Islet of Langerhans (tissue), 1 donor: ENCODE measurements at regions not wholly inside any gene's neighbourhood (a gene's known extent, or its start where the extent isn't known, plus 50 kb on each side); places are given as distances from the start of the nearest gene placed in this dataset.

Experiments used
- FAIRE-seq: peaks from one replicate; lab custom pipeline; 2011; peaks lifted over from hg19 to GRCh38; lab: Jason Lieb, UNC

DNA sequence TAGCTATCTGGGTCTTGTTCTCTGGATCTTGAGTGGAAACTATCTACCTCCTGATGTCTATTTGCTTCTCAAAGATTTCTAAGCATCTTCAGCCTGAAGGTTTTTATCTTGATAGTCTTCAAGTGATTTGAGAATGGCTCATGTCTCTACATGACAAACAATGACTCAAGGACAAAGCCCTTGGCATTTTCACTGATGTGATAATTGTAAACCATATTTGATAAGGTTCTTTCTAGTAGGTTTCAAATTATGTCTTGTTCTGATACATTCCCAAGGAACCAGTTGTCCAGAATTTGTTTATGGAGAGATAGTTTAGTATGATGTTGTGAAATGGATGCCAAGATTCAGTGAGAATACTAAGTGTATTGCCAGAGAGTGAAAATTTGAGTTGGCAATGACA is 1079.3 kb upstream of the CDH9 start:
- FAIRE-seq = no peak

DNA sequence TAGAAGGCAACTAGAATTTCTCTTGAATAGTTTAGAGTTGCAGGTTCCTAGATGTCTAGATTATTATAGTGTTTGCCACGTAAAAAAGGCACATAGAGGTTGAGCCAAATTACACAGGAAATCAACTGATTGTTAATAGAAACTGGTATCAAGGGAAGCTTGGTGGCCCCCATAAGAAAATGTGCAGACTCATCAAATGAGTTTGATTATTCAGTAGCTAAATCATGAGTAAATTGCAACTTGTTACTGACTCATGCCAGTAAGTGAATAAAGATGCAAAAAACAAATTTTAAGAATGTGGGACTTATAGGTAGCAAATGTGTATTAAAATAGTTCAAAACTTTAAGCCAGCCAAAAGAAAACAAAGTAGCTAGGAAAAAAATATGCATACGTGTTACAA is 1078.9 kb upstream of the CDH9 start:
- no peak for FAIRE-seq

DNA sequence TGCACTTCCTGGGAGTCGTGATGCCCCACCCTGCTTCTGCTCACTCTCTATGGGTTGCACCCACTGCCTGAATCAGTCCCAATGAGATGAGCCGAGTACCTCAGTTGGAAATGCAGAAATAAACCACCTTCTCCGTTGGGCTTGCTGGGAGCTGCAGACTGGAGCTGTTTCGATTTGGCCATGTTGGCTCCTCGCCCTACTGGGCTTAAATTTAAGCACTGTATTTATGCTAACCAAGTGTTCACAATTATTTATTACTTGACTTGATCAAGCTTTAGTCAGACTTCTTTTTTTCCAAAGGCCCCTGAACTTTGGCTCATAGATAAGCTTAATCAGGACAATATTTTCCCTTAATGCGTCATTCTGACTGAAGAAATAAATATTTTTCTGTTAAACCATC is 1072.4 kb upstream of the CDH9 start:
- no peak for FAIRE-seq

DNA sequence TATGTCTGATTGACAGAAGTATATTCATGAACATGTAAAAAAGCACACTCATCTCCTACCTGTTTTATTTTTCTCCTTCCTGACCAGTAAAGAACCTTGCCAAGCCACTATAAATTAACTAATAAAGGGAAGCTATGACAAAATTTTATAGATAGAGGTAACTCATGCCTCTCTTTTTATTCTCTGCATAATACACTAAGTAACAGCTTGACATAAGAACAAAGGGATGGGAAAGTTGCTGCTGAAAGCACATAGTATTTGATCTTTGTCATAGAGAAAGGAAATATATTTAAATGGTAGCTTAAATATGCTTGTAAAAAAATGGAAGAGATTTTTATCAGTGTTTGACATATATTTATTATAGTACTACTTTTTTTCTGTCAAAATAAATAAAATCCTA is 1065.7 kb upstream of the CDH9 start:
- FAIRE-seq = no peak

DNA sequence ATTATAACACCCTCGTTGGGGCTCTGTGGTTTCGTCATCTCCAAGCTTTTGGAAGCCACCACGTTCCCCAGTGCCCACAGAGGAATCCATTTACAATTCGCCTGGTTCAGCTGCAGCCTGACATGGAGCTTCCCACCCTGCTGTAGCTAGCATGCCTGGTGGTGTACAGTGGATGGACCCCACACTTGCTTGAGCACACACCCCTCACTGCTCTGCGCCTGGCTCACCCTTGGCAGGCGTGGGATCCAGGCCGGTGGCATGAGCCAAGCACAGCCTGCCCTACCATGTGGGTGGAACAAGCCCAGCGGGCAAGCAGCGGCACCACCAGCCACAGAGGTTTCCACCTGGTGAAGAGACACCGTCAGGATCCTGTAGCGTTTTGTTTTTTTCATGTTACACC is 1045.7 kb upstream of the CDH9 start:
- FAIRE-seq = no peak

DNA sequence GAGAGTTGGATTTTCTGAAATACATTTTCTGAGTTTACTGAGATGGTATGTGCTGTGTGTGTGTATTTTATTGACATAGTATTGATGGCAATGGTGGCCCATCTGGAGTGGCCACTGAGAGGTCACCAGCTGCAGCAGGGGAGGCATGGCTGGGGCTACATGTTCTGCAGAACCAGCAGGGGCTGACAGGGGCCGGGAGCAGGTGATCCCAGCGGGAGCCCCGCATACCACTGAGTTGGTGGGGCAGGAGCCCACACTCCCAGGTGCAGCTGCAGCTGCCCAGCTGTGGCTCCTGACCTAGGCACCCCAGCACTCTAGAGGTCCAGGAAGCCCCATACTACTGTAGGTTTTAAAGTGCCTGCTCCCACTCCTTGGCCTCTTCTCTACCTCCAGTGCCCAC is 1044.2 kb upstream of the CDH9 start:
- FAIRE-seq = no peak

DNA sequence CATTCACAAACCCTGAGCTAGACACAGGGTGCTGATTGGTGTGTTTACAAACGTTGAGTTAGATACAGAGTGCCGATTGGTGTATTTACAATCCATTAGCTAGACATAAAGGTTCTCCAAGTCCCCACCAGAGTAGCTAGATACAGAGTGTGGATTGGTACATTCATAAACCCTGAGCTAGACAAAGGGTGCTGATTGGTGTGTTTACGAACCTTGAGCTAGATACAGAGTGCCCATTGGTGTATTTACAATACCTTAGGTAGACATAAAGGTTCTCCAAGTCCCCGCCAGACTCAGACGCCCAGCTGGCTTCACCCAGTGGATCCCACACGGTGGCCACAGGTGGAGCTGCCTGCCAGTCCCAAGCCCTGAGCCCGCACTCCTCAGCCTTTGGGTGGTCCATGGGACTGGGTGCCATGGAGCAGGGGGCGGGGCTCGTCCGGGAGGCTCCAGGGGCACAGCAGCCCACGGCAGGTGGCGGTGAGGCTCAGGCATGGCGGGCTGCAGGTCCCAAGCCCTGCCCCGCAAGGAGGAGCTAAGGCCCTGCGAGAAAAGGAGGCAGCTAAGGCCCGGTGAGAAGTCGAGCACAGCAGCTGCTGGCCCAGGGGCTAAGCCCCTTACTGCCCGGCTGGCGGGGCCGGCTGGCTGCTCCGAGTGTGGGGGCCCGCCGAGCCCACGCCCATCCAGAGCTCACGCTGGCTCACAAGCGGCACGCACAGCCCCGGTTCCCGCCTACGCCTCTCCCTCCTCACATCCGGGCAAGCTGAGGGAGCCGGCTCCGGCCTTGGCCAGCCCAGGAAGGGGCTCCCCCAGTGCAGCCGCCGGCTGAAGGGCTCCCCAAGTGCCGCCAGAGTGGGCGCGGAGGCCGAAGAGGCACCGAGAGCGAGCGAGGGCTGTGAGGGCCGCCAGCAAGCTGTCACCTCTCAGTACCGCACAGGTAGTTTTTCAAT is 1039.2 kb upstream of the CDH9 start:
- no peak for FAIRE-seq

DNA sequence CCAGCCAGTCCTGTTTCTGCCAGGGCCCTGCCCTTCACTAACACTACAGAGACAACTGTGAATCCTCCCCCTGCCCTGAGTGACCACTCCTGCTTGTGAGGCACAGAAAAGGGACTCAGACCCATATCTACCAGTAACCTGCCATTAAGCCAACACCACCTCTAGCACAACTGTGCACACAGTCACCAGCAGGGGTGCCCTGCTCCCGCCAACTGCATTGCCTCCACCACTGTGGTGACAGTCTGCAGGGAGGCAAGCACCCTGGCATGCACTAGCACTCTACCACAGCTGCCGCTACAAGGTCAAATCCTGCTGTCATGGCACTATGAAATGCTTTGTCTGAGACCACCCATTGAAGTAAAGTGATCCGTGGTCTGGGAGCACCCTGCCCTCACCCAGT is 1028.5 kb upstream of the CDH9 start:
- FAIRE-seq = no peak

DNA sequence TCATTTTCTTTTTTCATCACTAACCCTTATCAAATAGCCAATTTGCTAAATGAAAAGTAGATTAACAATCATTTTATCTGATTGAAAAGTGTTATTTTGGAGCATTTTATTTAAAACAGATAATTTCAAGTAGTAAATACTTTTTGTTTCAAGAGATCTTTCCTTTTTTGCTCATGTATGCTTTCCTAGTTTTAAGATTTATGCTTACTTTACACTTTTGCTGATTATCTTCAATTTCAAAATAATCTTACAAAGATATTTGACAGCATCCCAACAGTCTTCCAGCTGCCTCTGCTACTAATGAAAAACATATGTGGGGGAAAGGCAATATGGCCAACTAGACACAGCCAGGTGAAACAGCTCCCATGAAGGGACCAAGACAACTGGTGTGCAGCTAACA is 1027.3 kb upstream of the CDH9 start:
- no peak for FAIRE-seq

DNA sequence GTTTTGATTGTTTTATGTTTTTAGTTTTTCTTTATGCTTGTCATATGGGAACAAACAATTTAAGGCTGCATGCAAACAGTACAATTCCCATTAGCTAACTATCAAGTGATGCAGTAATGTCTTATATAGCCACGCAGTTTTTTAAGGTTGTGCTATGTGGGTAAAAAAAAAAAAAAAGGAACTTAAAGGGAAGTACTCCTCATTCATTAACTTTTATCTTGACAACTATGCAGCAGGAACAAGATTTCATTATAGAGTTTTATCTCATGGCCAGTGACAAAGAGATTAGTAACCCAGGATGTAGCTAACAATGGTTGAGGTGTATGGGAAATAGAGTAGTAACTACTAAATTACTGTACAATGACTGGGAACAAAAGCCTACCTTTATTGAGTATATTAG is 1008.2 kb upstream of the CDH9 start:
- FAIRE-seq = no peak

DNA sequence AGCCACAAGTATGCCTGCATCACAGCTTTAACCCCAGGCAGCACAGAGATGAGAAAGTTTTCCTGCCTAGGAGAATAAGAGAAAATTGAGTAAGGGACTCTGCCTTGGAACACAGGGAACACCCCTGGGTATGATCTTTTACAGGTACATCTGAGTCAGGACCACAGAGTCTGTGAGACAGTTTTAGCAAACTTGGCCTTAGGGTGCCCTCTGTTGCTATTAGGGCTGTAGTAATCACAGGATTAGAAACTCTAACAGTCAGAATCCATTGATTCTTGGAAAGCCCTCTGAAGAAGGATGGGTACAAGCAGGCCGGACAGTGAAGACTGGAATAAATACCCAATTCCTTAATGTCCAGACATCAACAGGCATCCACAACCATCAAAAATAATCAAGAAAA is 989.5 kb upstream of the CDH9 start:
- FAIRE-seq = no peak

DNA sequence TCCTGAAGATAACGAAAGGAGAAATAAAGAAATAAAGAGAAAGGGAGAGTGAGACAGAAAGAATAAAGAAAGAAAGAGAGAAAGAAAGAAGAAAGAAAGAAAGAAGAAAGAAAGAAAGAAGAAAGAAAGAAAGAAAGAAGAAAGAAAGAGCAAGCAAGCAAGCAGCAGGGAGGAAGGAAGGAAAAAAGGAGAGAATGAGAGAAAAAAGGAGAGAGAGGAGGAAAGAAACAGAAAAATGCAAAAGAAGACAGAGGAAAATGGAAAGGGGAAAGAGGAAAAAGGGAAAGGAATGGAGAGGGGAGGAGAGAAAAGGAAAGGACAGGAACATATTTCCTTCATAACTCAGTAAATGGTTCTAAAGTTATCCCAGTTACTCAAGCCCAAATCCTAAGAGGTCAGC is 978.8 kb upstream of the CDH9 start:
- FAIRE-seq = no peak

DNA sequence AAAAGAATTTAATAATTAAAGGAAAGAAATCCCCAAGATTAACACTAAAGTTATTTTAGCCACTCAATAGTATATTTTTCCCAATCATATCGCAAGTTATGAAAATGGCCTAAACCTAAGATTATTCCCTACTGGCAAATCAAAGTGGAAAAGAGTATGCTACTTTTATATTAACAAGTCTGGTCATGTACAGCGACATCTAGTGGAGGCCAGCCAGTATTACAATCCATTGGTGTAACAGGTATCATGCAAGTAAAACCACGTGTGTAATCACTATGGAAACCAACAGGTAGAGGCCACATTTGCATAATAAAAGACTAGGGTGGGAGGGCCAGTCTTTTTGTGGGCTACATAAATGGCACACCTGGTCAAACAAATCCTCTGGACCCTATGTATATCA is 976.4 kb upstream of the CDH9 start:
- FAIRE-seq = no peak

DNA sequence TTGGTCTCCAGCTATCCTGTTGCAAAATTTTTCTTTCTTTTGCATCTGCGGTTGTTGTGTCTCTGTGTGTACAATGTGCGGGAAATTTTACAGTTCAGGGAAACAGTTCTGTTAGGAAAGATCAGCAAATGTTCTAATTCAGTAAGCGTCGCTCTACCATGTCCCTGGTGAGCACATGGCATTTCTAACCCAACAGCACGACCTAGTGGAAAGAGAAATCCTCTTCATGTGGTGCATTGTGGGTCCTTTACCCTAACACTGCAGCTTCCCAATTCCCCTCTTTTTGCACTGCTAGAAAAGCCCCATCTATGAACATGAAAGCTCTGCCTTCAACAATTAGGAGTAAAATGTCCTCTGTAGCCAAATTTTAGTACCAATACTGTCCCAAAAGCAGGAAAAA is 974.2 kb upstream of the CDH9 start:
- FAIRE-seq = no peak

DNA sequence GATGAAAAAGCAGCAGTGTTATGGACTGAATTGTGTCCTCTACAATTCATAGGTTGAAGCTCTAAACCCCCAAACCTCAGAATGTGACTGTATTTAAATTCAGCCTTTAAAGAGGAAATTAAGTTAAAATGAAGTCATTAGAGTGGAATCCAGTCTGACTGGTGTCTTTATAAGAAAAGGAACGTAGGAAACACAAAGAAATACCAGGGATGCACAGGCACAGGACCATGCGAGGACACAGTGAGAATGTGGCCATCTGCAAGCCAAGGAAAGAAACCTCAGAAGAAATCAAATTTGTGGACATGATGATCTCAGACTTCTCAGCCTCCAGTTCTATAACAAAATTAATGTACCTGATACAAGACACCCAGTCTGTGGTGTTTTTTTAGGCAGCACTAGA is 971.2 kb upstream of the CDH9 start:
- FAIRE-seq = no peak

DNA sequence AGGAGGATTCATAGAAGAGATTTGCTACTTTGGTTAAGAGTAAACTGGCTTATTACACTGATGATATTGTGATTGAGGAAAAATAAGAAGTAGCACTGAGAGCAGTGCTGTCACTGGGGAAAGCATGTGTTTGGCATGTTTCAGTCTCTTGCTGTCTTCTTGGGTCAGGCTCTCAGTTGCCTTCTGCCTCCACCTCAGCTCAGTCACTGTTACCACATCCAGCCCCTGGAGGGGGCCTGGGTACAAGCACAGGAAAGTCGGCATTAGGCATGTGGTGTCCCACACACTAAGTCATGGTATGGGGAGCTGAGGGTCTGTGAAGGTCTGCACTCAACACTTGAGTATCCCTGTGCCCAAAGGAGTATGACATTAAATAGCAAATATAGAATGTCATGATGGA is 958.3 kb upstream of the CDH9 start:
- no peak for FAIRE-seq

DNA sequence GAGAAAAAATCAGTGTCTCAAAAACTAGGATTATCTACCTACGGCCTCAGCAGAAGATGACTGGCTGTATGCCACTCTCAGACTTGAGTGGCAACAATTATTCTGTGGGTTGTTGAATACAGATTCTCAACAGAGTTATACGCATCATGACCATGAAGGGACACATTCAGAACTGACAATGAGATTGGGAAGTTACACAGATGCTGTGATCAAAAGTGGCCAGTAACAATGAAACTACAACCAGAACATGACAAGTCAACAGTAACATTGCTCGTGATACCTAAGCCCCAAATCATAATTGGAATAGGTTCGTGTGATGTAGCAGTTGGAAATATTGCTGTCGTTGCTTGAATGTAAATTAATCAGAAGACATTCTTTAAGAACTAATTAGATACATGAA is 957.5 kb upstream of the CDH9 start:
- FAIRE-seq = no peak

DNA sequence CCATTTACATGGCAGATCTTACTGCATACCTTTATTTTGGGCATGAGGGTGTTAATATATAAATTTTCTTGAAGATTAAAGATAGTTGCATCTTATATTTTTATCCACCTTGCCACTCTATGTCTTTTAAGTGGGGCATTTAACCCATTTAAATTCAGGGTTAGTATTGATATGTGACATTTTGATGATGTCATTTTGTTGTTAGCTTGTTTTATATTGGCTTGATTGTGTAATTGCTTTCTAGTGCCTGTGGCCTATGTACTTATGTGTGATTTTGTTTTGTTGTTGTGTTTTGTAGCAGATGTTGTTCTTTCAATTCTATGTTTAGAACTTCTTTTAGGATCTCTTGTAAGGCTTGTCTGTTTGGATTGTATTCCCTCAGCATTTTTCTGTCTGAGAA is 939.9 kb upstream of the CDH9 start:
- FAIRE-seq = no peak

DNA sequence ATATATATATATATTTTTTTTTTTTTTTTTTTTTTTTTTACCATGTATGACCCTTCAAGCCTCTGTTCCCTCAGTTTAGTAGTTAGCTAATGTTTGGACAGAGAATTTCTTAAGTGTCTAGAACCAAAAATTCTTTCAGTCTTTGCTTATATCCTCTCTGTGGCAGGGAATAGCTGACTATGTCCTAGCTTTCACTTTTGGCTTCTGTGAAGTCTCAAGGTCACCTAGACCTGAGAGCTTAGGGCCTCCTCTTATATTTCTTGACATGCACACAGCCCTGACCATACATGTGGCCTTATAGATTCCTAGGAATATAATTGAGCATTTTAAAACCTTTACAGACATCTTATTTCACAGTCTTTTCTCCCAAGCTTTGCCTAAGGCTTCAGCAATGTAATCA is 930.8 kb upstream of the CDH9 start:
- no peak for FAIRE-seq

DNA sequence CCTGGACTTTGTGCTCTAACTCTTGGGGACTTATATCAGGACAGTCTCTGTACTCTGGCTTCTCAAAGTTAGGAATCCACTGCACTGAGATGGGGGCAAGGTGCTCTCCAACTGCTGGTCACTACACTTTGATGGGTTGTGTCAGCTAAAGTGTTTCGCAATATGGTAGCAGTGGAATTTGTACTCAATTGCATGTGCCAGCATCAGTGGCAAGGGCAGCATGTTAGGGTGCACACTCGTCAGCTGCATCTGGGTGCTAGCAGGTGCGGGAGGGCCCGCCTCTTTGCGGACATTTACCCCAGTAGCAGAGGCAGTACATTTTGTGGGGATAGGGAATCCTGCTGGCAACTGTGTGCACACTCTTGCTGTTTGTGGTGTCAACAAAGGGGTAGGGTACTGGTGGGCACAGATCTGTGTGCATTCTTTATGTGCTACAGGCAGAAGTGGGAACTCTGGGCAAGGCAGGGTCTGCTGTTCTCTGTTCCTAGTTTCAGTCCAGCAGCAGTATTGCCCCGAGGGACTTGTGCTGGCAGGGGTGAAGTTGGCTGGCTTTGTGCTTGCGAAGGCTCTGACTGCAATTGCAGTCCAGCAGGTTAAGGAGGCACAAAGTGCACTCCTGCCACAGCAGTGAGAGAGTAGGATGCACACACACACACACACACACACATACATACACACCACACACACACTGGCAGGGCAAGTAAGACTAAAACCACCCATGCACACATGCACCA is 924.8 kb upstream of the CDH9 start:
- no peak for FAIRE-seq

DNA sequence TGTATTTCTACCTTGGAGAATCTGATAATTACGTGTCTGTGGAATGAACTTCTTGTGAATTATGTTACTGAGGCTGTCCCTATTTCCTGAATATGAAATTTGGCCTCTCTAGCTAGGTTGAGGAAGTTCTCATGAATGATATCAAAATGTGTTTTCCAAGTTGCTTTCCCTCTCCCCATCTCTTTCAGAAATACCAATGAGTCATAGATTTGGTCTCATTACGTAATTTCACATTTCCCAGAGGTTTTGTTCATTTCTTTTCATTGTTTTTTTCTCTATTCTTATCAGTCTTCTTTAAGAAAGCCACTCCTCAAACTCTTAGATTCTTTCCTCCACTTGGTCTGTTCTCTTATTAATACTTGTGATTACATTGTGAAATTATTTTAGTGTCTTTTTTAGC is 923.8 kb upstream of the CDH9 start:
- no peak for FAIRE-seq

DNA sequence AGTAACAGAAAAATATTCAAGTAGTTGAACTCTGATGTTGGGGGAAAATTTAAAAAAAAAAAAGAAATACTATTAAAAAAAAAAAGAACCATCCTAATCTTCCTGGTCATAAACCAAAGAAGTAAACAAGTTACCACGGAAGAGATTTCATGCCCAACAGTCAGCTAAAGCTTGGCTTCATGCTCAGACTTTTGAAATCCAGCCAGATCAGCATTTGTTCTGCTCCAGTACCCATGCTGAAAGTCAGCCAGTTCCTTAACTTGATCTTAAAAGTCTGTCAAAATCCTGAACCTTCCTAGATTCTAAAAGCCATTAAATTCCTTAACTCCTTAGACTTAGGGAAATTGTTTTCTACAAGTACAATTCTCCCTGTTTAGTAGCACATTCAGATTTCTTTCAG is 908.7 kb upstream of the CDH9 start:
- FAIRE-seq = no peak

DNA sequence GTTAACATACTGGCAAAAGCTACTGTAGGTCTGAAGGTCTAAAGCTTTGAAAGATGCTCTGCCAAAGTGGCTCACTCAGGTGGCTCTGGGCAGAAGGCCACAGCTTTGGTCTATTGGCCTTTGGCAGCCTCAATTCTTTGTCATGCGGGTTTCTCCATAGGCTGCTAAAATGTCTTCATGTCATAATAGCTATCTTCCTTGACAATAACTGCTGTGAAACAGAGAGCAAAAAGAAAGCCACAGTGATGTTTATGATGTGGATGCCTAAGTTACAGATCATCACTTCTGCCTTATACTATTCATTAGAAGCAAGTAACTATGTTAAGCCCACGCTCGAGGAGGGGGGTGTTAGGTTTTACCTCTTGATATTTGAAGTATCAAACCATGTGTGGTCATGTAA is 906.1 kb upstream of the CDH9 start:
- FAIRE-seq = no peak

DNA sequence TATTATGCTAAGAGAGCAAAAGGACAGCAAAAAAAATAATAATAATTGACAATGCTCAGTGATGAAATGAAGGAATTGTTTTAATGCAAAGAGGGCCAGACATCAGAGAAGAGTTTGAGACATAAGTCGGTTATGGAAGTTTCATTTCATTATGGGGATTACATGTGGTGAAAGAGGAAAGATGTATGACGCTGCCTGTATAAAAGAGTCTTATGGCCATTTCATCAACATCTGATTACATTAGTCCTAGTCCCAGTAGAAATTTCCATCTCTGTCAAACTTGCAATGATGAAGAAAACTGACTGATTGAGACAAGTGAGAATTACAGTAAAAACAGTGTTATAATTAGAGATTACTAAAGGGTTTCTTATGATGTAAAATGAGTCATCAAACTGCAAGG is 900.6 kb upstream of the CDH9 start:
- no peak for FAIRE-seq
